ACHN (cell line): ENCODE measurements at regions not wholly inside any gene's neighbourhood (a gene's known extent, or its start where the extent isn't known, plus 50 kb on each side); places are given as distances from the start of the nearest gene placed in this dataset.

Experiments used
- DNase-seq: peaks from one replicate; pipeline ENCODE4 v3.0.0-alpha.2; 2015
- in situ Hi-C: cut with HindIII; loops from 2 replicates; pipeline ENCODE4 v1.10.0; 2017; ENCODE audit warnings: low sequenced_read_pairs, low pct_ligation_motif_present, low pct_unique_long_range_greater_than_20kb

GRCh38 chr2:60335533-60336237, 217.8 kb downstream of the BCL11A start:
- in situ Hi-C loops = no loop called here
- no peak for DNase-seq

- in situ Hi-C loops = no loop called here
- no peak for DNase-seq
These were observed 218.8 kb downstream of the BCL11A start for GRCh38 chr2:60334610-60335009.

- no peak for DNase-seq
- in situ Hi-C loops = no loop called here
These were observed 220.2 kb downstream of the BCL11A start for GRCh38 chr2:60333264-60333663.

GRCh38 chr2:60331115-60331809, 222.2 kb downstream of the BCL11A start:
- in situ Hi-C loops = no loop called here
- no peak for DNase-seq

GRCh38 chr2:60329225-60329624, 224.2 kb downstream of the BCL11A start:
- in situ Hi-C loops = no loop called here
- no peak for DNase-seq

- no peak for DNase-seq
- in situ Hi-C loops = no loop called here
These were observed 228.9 kb downstream of the BCL11A start for GRCh38 chr2:60324536-60324935.

- in situ Hi-C loops = no loop called here
- no peak for DNase-seq
These were observed 231.6 kb downstream of the BCL11A start for GRCh38 chr2:60321816-60322215.

- no peak for DNase-seq
- in situ Hi-C loops = no loop called here
These were observed 232.7 kb downstream of the BCL11A start for GRCh38 chr2:60320724-60321123.

- in situ Hi-C loops = no loop called here
- DNase-seq = no peak
These were observed 234.4 kb downstream of the BCL11A start for GRCh38 chr2:60319031-60319547.

GRCh38 chr2:60318544-60318943, 234.9 kb downstream of the BCL11A start:
- DNase-seq = no peak
- in situ Hi-C loops = no loop called here

- in situ Hi-C loops = no loop called here
- no peak for DNase-seq
These were observed 235.6 kb downstream of the BCL11A start for GRCh38 chr2:60317844-60318243.

- in situ Hi-C loops = no loop called here
- no peak for DNase-seq
These were observed 236.4 kb downstream of the BCL11A start for GRCh38 chr2:60317034-60317386.

- no peak for DNase-seq
- in situ Hi-C loops = no loop called here
These were observed 236.9 kb downstream of the BCL11A start for GRCh38 chr2:60316381-60317033.

- DNase-seq = no peak
These were observed 239.8 kb downstream of the BCL11A start for GRCh38 chr2:60313470-60314172.

GRCh38 chr2:60312618-60313017, 240.8 kb downstream of the BCL11A start:
- no peak for DNase-seq
- in situ Hi-C loops = no loop called here

More at GRCh38 chr2:60313470-60314172, 239.8 kb downstream of the BCL11A start:
- in situ Hi-C loops = no loop called here

GRCh38 chr2:60311524-60311923, 241.9 kb downstream of the BCL11A start:
- in situ Hi-C loops = no loop called here
- DNase-seq = no peak

- in situ Hi-C loops = no loop called here
- DNase-seq = no peak
These were observed 243.4 kb downstream of the BCL11A start for GRCh38 chr2:60309941-60310660.

GRCh38 chr2:60309336-60309735, 244.1 kb downstream of the BCL11A start:
- in situ Hi-C loops = no loop called here
- no peak for DNase-seq
